GM19468 (cell line): ENCODE measurements at regions not wholly inside any gene's neighbourhood (a gene's known extent, or its start where the extent isn't known, plus 50 kb on each side); places are given as distances from the start of the nearest gene placed in this dataset.
"Not testable (repeated sequence)": the region's sequence is repeated elsewhere in the genome, so short reads cannot be mapped to it uniquely, and the experiment has no call there.

ENCODE experiments used
- ATAC-seq: cut with Tn5 transposase; IDR thresholded peaks from one replicate; pipeline ENCODE4 v1.9.1; 2021; ENCODE audit warnings: mild to moderate bottlenecking, moderate library complexity, moderate number of reproducible peaks; ENCODE audit not compliant: unreplicated experiment; ENCODE audit errors: extremely low read depth

- no peak for ATAC-seq
These were observed 208.8 kb upstream of the ALG10 start for GRCh38 chr12:33813536-33813935.

- ATAC-seq: no peak
These were observed 204.6 kb upstream of the ALG10 start for GRCh38 chr12:33817713-33818112.

GRCh38 chr12:33818313-33818712 lies 204.0 kb upstream of the ALG10 start:
- ATAC-seq: no peak

- ATAC-seq: no peak
These were observed 196.9 kb upstream of the ALG10 start for GRCh38 chr12:33825442-33825841.

- no peak for ATAC-seq
These were observed 196.2 kb upstream of the ALG10 start for GRCh38 chr12:33825986-33826602.

- no peak for ATAC-seq
These were observed 194.0 kb upstream of the ALG10 start for GRCh38 chr12:33828326-33828725.

- ATAC-seq: no peak
These were observed 192.2 kb upstream of the ALG10 start for GRCh38 chr12:33830070-33830469.

GRCh38 chr12:33832900-33833299 lies 189.4 kb upstream of the ALG10 start:
- no peak for ATAC-seq

GRCh38 chr12:33834672-33835071 lies 187.6 kb upstream of the ALG10 start:
- ATAC-seq: no peak

- no peak for ATAC-seq
These were observed 145.7 kb upstream of the ALG10 start for GRCh38 chr12:33876618-33877017.

- no peak for ATAC-seq
These were observed 129.9 kb upstream of the ALG10 start for GRCh38 chr12:33892425-33892824.

- not testable (repeated sequence) for ATAC-seq
These were observed 101.8 kb upstream of the ALG10 start for GRCh38 chr12:33920460-33920859.

- ATAC-seq: no peak
These were observed 96.2 kb upstream of the ALG10 start for GRCh38 chr12:33926095-33926494.

GRCh38 chr12:33937669-33938068 lies 84.6 kb upstream of the ALG10 start:
- not testable (repeated sequence) for ATAC-seq

- no peak for ATAC-seq
These were observed 80.1 kb upstream of the ALG10 start for GRCh38 chr12:33942172-33942571.

- ATAC-seq: no peak
These were observed 77.4 kb upstream of the ALG10 start for GRCh38 chr12:33944703-33945437.

GRCh38 chr12:33945438-33945784 lies 76.9 kb upstream of the ALG10 start:
- no peak for ATAC-seq

GRCh38 chr12:33966219-33966618 lies 56.1 kb upstream of the ALG10 start:
- ATAC-seq: not testable (repeated sequence)

GRCh38 chr12:33967760-33968159 lies 54.5 kb upstream of the ALG10 start:
- ATAC-seq: no peak
